ENCODE measurements at regions not wholly inside any gene's neighbourhood (a gene's known extent, or its start where the extent isn't known, plus 50 kb on each side); places are given as distances from the start of the nearest gene placed in this dataset.

- TF ChIP-seq GLIS3 (CRISPR knock-in tag; IDR thresholded peaks at IDR 0.05) (no peak), CREB5 (CRISPR knock-in tag; IDR thresholded peaks at IDR 0.05; ENCODE audit: low read depth) (no peak), TSHZ2 (CRISPR knock-in tag; IDR thresholded peaks at IDR 0.05) (no peak), ZC3H10 (CRISPR knock-in tag; IDR thresholded peaks at IDR 0.05) (no peak), CSRNP3 (CRISPR knock-in tag; IDR thresholded peaks at IDR 0.05) (no peak), ARNTL (CRISPR knock-in tag; IDR thresholded peaks at IDR 0.05; ENCODE audit: borderline replicate concordance, low read depth) (no peak), ZFP30 (CRISPR knock-in tag; IDR thresholded peaks at IDR 0.05) (no peak), PATZ1 (CRISPR knock-in tag; IDR thresholded peaks at IDR 0.05; ENCODE audit: borderline replicate concordance) (no peak), PPARA (CRISPR knock-in tag; IDR thresholded peaks at IDR 0.05; ENCODE audit: borderline replicate concordance) (no peak)
Measured at GRCh38 chr4:18247189-18247588, 225.6 kb upstream of the LCORL start.

Data from SK-N-SH treated with all-trans-retinoic acid at 6 μM for 48 hours (cell line).